Lung microvascular endothelial cell (primary cell): ENCODE measurements at regions not wholly inside any gene's neighbourhood (a gene's known extent, or its start where the extent isn't known, plus 50 kb on each side); places are given as distances from the start of the nearest gene placed in this dataset.
"Not testable (repeated sequence)": the region's sequence is repeated elsewhere in the genome, so short reads cannot be mapped to it uniquely, and the experiment has no call there.

Experiments used
- DNase-seq, 2 donors: peaks; one replicate each; pipeline versions ENCODE4 v3.0.0 to v3.0.0-alpha.2; 2010; ENCODE audit warnings: low read depth in 2 of 2

DNA sequence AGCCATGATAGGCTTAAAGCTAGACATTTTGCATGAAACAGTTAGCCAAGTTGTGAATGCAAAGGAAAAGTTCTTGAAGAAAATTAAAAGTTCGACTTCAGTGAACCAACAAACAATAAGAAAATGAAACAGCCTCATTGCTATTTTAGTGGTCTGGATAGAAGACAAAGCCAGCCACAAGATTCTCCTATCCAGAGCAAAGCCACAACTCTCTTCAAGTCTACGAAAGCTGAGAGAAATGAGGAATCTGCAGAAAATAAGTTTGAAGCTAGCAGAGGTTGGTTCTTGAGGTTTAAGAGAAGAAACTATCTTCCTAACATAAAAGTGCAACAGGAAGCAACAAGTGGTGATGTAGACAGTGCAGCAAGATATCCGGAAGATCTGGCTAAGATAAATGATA lies 271.4 kb upstream of the GRM3 start:
- no peak for DNase-seq

DNA sequence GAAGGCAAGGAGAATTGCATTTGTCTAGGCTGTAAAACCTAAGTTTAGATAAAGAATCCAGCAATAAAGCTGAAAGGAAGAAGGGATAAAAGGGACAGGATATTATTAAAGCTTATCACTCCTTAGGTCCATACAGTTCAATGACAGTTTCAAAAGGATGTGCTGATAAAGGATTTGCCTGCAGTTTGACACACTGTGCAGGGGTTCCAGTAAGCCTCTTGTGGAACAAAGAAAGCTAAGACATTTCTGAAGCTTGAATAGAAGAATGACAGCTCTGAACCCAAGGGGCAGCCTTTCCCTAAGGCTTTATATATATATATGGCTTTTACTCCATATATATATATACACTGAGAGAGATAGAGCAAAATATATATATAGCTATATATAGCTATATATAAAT lies 276.8 kb upstream of the GRM3 start:
- no peak for DNase-seq

DNA sequence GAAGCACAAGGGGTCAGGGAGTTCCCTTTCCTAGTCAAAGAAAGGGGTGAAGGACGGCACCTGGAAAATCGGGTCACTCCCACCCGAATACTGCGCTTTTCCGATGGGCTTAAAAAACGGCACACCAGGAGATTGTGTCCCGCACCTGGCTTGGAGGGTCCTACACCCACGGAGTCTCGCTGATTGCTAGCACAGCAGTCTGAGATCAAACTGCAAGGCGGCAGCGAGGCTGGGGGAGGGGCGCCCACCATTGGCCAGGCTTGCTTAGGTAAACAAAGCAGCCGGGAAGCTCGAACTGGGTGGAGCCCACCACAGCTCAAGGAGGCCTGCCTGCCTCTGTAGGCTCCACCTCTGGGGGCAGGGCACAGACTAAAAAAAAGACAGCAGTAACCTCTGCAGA lies 303.3 kb upstream of the GRM3 start:
- DNase-seq = not testable (repeated sequence)

DNA sequence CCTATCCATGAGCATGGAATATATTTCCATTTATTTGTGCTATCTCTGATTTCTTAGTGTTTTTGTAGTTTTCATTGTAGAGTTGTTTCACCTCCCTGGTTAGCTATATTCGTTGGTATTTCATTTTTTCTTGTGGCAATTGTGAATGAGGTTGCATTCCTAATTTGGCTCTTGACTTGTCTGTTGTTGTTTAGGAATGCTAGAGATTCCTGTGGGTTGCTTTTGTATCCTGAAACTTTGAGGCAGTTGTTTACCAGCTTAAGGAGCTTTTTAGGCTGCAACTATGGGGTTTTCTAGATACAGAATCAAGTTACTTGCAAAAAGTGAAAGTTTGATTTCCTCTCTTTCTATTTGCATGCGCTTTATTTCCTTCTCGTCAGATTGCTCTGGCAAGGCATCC lies 304.7 kb upstream of the GRM3 start:
- DNase-seq = no peak

DNA sequence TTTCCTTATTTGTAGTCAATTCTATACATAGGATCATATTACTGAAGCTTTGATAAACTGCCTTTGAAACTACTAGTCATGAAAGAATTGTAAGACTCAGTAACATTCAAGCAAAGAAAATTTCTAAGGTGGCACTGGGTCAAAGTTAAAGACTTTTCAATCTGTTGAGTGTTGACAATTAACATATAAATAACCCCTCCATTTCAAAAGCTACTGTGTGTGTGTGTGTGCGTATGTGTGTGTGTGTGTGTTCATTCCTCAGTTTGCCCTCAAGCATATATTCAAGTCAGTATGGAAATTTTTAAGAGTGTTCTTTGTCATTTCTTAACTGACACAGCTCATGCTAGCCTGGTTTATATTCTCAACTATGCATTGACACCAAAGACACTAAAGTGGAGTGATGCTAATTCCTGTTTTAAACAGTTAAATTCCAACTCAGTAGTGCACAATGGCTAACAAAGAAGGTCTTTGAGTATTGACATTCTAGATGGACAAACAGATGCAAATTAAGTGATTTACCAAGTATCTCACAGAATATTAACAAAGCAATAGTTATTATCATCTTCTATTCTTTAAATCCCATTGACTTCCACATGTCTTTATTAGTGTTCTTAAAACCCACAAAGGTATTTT lies 314.8 kb upstream of the GRM3 start:
- DNase-seq = no peak

DNA sequence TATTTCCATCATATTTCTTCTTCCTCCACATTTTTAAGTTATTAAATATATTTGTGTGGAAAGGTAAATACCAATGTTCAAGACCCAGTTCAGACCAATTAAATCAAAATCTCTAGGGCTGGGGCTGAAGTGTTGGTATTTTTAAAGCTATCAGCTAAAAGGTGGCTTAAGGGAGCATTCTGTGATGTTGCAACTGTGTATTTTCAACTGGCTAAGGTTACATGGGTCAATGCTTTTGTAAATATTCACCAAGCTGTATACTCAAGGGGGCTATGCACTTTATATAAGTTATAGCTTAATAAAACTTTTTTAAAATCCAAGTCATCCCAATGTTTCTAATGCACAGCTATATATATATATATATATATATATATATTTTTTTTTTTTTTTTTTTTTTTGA lies 316.9 kb upstream of the GRM3 start:
- no peak for DNase-seq

DNA sequence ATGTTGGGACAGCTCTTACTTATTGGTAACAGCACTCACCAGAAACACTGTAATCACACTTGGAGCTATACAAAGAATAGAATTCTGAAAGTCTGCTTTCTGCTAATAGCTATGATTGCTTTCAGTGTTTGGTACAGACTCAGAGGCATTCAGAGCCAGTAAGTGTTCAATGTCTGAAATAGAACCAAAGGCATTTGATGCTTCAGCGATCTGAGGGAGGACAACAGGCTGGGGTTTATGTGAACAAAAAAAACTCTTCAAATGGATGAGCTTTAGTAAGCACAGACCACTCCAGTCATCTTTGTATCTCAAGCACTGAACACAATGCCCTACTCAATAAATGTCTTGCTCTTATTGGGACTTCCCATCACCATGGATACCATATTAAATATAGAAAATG lies 322.8 kb upstream of the GRM3 start:
- no peak for DNase-seq

DNA sequence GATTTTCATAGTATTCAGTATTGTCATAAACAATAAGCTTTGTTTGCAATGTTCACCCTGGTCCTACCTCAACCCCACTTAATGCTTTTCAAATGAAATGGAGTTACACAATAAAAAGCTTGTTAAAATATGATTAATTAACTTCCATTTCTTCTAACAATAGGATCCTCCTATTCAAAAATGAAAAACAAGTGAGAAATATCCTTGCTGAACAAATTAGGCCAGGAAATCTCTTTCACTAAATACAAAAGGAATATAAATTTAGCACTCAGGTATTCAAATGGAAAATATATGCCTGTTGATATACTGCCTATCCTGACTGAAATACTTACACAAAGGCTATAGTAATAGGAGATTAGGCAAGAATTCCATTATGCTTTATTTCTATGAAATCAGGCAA lies 323.4 kb upstream of the GRM3 start:
- no peak for DNase-seq

DNA sequence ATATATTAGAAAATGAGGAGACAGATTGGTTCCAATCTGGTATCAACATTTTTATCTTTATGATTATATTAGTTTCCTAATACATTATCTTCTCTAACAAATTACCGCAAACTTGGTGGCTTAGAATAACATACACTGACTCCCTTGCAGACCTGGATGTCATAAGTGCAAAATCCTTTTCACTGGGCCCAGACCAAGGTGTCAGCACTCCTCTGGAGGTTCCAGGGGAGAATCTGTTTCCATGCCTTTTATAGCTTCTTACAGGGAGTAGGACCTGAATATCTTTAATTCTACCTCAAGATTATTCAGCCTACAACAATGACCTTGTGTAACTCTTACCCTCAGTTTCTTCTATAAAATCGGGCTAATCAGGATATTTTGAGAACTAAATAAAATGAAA lies 329.9 kb upstream of the GRM3 start:
- no peak for DNase-seq

DNA sequence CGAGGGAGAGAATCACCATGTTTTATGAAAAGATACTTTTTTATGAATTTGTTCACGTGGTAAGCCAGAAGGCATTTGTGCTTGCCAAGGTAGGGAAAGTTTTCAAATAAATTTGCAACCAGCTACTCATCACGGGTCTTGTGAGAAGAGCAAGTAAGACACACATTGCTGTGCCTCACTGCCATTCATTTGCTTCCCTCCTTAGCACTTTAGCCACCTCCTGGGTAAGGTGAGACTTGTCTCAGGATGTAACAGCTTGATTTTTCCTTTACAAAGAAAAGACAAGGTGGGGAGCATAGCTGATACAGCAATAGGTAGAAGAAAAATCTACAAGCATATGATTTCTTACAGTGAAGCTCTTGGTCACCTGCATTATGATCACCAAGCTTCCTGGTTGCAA lies 342.4 kb upstream of the GRM3 start:
- DNase-seq = no peak

DNA sequence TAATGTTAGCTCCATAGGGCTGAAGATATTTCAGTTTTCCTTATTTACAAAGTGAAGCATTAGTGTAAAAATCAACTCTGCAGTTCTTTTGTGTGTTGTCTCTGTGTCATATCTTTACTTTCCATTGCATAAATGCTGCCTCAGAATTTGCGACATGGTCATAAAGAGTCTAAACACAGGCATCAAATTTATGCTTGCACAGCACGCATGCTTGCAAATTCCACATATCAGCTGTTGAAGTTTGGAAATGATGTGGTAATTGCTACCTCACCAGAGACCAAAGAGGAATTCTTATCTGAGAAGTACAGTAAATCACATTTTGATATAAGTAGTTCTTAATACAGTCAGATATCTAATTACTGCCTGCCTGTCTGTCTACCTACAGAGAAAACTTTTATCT lies 348.2 kb upstream of the GRM3 start:
- DNase-seq = no peak

DNA sequence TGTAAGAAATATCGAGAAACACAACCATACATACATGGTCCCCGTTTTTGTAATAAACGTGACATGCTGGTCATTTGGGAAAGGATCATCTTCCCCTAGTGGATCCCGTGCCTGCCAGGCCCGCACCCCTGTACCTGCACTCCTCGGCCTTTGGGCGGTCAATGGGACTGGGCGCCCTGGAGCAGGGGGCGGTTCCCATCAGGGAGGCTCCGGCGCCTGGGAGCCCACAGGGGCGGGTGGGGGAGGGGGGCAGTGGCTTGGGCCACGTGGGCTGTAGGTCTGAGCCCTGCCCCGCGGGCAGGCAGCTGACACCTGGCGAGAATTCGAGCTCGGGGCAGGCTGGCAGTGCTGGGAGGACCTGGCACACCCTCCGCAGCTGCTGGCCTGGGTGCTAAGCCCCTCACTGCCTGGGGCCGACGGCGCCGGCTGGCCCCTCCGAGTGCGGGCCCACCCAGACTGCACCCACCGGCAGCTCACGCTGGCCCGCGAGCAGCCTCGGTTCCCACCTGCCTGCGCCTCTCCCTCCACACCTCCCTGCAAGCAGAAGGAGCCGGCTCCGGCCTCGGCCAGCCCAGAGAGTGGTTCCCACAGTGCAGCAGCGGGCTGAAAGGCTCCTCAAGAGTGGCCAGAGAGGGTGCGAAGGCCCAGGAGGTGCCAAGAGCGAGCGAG lies 361.6 kb upstream of the GRM3 start:
- no peak for DNase-seq

DNA sequence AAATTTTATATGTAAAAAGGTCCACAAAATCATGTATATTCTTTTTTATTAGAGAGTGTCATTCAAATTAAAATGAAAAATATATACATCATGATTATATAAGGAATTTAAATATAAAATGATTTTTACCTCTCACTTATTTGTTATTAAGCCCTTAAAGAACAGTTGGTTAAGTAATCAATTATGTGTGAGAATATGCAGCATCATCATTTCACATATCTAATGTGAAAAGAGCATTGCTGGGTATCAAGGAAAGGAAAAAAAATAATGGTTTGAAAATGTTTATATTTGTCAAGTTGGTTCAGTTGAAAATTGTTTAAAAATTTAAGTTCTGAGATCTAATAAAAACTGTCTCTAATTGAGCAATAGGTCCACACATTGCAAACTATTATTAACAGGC lies 363.6 kb upstream of the GRM3 start:
- no peak for DNase-seq

DNA sequence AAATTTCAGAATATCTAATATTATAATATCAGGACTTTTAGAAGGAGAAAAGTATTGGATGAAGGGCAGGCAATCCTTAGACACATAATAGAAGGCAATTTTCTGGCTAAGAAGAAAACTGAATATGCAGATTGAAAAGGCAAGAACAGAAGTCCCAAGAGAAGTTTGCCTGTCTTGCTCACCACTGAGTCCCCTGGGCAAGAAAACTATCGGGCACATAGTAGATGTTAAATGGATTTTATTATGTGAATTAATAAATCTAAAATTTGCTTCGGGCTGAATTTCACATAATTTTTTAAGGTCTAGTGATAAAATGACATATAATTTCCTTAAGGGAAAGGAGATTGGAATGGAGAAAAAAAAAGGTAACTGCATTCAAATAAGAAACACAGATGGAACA lies 380.9 kb upstream of the GRM3 start:
- DNase-seq = no peak

DNA sequence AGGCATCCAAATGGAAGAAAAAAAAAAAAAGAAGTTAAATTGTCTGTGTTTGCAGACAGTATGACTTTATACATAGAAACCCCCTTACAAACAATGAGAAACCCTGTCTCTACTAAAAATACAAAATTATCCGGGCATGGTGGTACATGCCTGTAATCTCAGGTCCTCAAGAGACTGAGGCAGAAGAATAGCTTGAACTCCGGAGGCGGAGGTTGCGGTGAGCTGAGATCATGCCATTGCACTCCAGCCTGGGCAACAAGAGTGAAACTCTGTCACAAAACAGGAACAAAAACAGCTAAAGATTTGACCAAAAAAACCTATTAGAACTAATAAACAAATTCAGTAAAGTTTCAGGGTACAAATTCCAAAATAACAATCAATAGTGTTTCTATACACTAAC lies 385.8 kb upstream of the GRM3 start:
- no peak for DNase-seq

DNA sequence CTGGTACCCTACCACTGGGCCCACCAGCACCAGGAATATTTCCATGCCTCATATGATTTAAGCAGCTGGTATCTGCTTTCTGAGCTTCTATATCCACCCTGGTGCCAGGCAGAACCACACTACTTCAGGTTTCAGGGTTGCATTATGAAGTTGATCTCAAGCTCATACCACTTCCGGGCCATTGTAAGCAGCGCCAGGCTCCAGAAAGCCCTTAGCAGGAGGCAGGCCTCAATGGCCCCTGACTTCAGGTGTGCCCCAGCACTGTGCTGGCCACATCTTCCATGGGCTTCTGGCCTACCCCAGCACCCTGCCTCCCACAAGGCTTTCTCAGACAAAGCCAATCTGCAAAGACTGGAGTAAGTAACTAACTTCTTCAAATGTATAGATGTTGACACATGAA lies 391.3 kb upstream of the GRM3 start:
- no peak for DNase-seq

DNA sequence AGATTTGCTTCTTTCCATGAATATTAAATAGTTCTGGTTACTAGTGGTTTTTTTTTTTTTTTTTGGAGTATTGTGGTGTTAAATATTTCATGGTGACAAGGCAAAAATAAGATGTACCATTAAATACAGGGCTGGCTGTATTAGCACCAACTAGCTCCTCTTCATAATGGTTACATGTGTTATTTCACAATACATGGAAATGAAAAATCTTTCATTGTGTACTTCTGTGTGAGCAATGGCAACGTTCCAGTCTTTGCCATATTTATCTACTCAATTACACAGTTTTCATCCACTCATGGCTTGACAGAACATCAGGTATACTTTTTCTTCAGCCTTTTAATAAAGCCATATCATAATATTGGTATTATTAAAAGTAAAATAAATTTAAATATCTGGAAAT lies 394.7 kb upstream of the GRM3 start:
- no peak for DNase-seq

DNA sequence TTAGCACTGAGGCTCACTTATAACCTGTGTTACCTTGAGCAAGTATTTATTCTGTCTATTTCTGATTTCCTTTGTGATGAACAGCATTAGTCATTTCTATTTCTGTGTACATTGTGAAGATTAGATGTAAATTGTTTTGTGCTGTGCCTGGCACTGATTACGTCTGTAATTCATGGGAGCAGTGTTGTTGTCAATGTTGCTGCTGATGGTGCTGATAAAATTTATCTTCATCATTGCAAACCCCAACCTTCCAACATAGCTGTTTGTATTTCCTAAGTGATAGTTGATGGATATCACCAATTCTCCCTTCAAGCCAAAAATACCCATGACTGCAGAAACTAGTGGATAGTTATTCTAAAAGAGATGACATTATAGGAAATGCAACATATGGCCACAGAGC lies 400.5 kb upstream of the GRM3 start:
- DNase-seq = no peak

DNA sequence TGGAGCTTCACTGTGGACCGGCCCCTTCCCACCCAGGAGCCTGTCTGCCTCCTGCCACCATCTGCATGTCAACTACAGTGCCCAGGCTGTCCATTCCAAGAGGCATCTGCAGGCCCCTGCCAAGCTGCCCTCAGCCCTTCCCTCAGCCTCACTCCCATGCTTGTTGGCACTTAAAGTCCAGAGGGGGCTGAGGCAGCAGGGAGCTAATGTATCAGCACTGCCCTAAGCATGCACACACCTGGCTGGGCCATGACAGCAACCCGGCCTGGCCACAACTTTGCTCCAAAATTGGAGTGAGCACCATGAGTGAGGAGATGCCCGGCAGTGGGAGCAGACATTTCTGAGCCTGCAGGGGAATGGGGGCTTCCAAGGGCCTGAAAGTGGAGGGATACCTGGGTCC lies 417.5 kb upstream of the GRM3 start:
- no peak for DNase-seq

DNA sequence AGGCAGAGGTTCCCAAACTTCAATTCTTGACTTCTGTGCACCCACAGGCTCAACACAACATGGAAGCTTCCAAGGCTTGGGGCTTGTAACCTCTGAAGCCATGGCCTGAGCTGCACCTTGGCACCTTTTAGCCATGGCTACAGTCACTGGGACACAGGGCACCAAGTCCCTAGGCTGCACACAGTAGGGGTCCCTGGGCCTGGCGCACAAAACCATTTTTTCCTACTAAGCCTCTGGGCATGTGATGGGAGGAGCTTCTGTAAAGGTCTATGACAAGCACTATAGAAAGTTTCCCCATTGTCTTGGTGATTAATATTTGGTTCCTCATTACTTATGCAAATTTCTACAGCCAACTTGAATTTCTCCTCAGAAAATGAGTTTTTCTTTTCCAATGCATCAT lies 420.9 kb upstream of the GRM3 start:
- no peak for DNase-seq

DNA sequence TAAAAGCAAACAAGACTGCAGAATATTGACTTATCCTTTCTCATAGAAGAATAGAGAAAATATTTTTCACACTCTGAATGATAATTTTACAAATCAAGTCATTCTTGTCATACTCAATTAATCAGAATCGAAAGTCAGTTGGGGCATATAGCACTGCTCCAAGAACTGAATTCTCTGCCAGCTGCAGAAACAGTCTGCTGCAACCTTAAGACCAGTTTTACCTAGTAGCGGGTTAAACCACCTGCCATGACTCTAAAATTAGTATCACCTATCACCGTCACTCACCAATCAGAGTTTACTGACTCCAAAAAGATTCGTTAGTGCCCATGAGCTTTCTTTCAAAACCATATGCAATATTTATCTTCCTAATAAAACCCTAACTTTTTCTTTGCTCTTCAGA lies 429.0 kb upstream of the GRM3 start:
- DNase-seq = no peak

DNA sequence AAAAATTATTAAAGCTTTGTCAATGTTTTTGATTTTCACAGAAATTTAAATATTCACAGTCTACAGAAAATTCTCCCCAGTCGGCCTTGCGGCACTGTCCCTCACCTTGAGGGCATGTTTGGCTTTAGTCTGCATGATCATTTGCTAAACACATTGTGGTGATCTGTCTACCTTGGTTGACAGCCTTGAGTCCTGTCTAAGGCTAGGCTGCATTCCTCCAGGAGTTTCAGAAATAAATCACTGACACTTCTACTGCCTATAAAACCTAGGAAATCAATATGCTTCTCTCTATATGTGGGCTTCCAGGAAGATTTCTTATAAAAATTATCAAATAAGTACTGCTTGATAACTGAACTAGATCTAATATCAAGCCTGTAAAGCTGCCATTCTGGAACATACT lies 430.7 kb upstream of the GRM3 start:
- DNase-seq = no peak

DNA sequence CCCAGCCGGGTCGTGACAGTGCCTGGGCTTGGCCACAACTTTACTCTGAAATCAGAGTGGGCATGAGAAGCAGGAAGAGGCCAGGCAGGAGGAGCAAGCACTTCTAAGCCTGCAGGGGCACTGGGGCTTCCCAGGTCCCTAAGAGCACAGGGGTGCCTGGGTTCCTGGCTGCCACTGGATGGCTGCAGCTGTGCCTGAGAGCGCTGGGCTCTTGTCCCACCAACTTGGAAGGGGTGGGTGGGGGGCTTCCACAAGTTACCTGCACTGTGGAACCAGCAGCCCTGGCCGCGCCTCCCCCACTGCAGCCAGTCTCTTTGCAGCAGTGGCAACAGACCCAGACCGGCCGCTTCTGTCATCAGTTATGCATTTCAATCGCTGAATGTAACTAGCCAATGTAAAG lies 434.7 kb upstream of the GRM3 start:
- DNase-seq = no peak

DNA sequence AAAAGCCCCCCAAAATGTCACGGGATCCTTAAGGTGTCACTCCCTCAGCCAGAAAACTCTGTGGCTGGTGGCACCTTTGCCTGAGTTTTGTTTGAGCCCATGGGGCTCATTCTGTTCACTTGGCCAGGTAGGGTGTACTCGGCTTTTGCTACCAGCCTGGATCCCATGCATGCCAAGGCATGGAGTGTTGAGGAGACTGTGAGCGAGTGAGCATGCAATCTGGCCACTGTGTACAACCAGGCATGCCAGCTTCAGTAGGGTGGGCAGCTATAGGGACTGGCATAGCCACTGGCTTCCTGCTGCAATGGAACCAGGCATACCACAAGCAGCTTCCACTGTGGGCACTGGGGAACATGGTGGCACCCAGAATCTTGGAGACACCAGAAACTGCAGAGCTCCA lies 436.0 kb upstream of the GRM3 start:
- DNase-seq = no peak
